A673 (cell line): ENCODE measurements at regions not wholly inside any gene's neighbourhood (a gene's known extent, or its start where the extent isn't known, plus 50 kb on each side); places are given as distances from the start of the nearest gene placed in this dataset.

Source experiments
- EZH2 ChIP-seq: fragments of 200-600 bp; sonication (generic); IDR thresholded peaks from 2 replicates; pipeline ENCODE4 v1.6.1; 2017; ENCODE audit warnings: borderline replicate concordance, low read depth, mild to moderate bottlenecking, mixed read lengths, antibody characterized with exemption, low read length; ENCODE audit not compliant: poor library complexity, severe bottlenecking
- TF ChIP-seq, protein P1 (sequence below): fragments of 300-800, 200-600 bp; sonication (generic); conservative IDR thresholded peaks from 2 replicates; pipeline ENCODE4 v1.5.1; 2017; ENCODE audit warnings: low read depth, mild to moderate bottlenecking, antibody characterized with exemption, low read length, moderate library complexity, mixed read lengths

DNA sequence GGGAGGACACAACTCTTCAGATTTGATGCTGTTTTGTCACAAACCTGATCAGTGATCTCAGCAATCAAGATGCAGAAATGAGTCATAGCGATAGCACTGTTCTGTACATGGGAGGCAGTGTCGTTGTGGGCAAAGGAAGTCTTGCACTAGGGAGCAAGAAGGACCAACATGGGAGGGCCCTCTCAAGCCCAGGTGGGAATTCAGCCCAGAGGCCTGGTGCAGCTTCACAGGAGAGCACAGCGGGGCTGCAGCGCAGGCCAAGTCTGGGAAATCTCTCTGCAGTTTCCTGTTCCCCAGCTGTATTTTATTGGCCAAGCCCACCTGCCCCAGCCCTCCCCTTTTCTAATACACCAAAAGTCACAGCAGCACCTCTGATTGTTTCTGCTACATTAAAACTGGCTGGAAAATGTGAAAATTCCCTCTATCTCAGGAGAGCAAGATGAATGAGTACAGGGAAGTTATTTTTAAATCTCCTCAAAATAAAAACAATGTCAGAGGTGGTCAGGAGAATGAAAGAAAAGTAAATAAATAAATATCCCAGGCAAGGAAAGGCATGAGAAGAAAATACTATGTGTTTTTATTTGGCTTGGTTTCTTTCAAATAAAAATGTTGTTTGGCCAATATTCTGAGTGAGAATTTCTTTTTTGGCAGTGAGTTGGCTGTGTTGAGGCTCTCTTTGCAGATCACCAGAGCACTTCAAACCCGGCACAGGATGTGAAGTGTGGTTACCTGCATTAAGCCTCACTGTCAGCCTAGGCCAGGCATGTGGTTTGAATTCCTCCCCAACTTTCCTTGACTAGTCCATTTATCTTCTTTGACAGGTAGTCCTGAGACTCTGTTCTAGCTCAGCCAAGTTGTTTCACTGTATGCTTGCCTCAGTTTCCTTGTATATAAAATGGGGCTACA, 422.1 kb downstream of the PLPP3 start:
- TF ChIP-seq, protein P1, sequence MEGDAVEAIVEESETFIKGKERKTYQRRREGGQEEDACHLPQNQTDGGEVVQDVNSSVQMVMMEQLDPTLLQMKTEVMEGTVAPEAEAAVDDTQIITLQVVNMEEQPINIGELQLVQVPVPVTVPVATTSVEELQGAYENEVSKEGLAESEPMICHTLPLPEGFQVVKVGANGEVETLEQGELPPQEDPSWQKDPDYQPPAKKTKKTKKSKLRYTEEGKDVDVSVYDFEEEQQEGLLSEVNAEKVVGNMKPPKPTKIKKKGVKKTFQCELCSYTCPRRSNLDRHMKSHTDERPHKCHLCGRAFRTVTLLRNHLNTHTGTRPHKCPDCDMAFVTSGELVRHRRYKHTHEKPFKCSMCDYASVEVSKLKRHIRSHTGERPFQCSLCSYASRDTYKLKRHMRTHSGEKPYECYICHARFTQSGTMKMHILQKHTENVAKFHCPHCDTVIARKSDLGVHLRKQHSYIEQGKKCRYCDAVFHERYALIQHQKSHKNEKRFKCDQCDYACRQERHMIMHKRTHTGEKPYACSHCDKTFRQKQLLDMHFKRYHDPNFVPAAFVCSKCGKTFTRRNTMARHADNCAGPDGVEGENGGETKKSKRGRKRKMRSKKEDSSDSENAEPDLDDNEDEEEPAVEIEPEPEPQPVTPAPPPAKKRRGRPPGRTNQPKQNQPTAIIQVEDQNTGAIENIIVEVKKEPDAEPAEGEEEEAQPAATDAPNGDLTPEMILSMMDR, result no peak
- no peak for TF ChIP-seq EZH2
